Uterus (tissue), 2 donors: ENCODE measurements at regions not wholly inside any gene's neighbourhood (a gene's known extent, or its start where the extent isn't known, plus 50 kb on each side); places are given as distances from the start of the nearest gene placed in this dataset.

Source experiments
- POLR2A ChIP-seq, 2 donors: fragments of 450-650 bp; IDR thresholded peaks; one replicate each; pipeline ENCODE4 v1.6.1; 2016; ENCODE audit warnings: antibody characterized with exemption in 2 of 2, mild to moderate bottlenecking in 1 of 2, moderate library complexity in 1 of 2
- TF ChIP-seq, protein P1 (sequence below), 4 experiments: fragments of 200-600 bp in 2 of 4; fragments of 450-650 bp in 2 of 4; sonication (generic) in 2 of 4; IDR thresholded peaks; one replicate each; pipeline ENCODE4 v1.5.1; 2016 to 2019; ENCODE audit warnings: antibody characterized with exemption in 4 of 4, mild to moderate bottlenecking in 2 of 4, moderate library complexity in 1 of 4

DNA sequence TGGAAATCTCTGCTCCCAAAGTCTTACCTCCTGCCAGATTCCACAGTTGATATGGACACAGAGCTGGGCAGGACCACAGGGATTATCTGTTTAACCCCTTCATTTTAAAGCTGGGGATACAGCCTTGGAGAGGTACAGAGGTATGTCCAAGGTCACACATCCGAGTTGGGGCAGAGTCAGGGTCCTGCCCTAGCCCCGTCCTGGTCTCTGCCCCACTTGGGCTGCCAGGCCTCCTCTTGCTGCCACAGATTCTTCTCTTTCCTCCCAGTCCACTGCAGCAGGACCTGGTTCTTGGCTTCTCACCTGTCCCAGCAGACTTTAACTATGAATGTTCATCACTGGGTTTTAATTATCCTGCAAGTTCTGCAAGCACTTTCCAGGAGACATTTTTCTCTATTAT lies 258.3 kb downstream of the MATN1 start:
- TF ChIP-seq, protein P1, sequence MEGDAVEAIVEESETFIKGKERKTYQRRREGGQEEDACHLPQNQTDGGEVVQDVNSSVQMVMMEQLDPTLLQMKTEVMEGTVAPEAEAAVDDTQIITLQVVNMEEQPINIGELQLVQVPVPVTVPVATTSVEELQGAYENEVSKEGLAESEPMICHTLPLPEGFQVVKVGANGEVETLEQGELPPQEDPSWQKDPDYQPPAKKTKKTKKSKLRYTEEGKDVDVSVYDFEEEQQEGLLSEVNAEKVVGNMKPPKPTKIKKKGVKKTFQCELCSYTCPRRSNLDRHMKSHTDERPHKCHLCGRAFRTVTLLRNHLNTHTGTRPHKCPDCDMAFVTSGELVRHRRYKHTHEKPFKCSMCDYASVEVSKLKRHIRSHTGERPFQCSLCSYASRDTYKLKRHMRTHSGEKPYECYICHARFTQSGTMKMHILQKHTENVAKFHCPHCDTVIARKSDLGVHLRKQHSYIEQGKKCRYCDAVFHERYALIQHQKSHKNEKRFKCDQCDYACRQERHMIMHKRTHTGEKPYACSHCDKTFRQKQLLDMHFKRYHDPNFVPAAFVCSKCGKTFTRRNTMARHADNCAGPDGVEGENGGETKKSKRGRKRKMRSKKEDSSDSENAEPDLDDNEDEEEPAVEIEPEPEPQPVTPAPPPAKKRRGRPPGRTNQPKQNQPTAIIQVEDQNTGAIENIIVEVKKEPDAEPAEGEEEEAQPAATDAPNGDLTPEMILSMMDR (IDR thresholded peaks at IDR 0.05), result no peak
- no peak for TF ChIP-seq POLR2A (IDR thresholded peaks at IDR 0.05)
